ENCODE measurements at regions not wholly inside any gene's neighbourhood (a gene's known extent, or its start where the extent isn't known, plus 50 kb on each side); places are given as distances from the start of the nearest gene placed in this dataset.

DNA sequence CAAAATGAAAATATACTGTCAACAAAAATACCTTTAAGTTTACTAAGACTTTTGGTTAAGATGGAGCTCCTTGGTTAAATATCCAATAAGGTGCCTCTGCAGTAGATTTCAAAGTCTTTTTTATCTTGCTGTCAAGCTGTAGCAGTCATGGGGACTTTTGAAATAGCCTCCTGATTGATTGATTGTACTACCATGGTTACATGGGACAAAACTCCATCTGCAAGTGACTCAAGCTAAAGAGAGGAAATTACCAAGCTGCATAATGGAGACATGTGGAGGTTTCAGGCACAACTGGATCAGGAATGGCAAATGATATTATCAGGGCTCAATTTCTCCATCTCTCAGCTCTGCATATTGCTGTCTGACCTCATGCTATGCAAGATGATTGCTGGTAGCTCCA is 73.4 kb upstream of the ST8SIA3 start:
- H3K27ac ChIP-seq (ENCODE audit: insufficient read depth, low read length): no peak overlapping the region
- TF ChIP-seq EZH2 (IDR thresholded peaks at IDR 0.05; ENCODE audit: low read length, missing control alignments): no peak
- no peak overlapping the region for H2AFZ ChIP-seq (ENCODE audit: low read length)
- H3K4me3 ChIP-seq (replicated peaks in 1 of 4; ENCODE audit: control extremely low read depth in 1 of 4, insufficient read depth in 1 of 4, low read depth in 3 of 4, low read length in 4 of 4): no peak overlapping the region
- no peaks in the 10 kb centered on the region for H3K4me1 ChIP-seq (ENCODE audit: control insufficient read depth, extremely low read depth, insufficient read depth, low read length)
- H3K36me3 ChIP-seq (ENCODE audit: control insufficient read depth, insufficient read depth, low read length): no peaks in the 10 kb centered on the region
- H3K9ac ChIP-seq (ENCODE audit: insufficient read depth, low read length): no peak overlapping the region
- no peaks in the 10 kb centered on the region for H3K79me2 ChIP-seq (ENCODE audit: control insufficient read depth, insufficient read depth, low read length)
- no peak overlapping the region for H3K4me2 ChIP-seq (ENCODE audit: extremely low read depth, insufficient read depth, low read length)
- DNase-seq (ENCODE audit: low read depth in 2 of 2): no peak
- H4K20me1 ChIP-seq (ENCODE audit: control insufficient read depth, extremely low read depth, insufficient read depth, low read length): no peaks in the 10 kb centered on the region
- no peaks in the 10 kb centered on the region for H3K9me3 ChIP-seq (ENCODE audit: control insufficient read depth, insufficient read depth, low read depth, low read length)
- H3K27me3 ChIP-seq (ENCODE audit: control insufficient read depth, insufficient read depth, low read length): no peaks in the 10 kb centered on the region

DNA sequence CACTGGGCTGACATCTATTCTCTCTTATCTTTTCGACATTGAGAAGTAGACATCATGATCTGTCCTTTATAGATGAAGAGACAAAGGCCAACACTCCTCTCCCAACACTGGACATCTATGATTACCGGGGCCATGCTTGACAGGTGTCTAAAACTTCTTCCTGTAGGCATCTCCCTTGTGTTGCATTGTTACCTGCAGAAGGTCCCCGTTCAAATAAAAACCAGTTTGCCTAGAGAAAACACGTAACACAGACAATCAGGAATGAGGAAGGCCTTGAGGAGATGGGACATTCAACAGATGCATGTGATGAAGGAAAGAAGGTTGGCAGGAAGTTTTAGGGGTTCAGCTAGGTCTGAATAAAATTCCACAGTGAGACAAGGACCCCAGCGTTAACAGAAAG is 70.8 kb upstream of the ST8SIA3 start:
- H3K4me1 ChIP-seq (ENCODE audit: control insufficient read depth, extremely low read depth, insufficient read depth, low read length): no peaks in the 10 kb centered on the region
- no peak for DNase-seq (ENCODE audit: low read depth in 2 of 2)

DNA sequence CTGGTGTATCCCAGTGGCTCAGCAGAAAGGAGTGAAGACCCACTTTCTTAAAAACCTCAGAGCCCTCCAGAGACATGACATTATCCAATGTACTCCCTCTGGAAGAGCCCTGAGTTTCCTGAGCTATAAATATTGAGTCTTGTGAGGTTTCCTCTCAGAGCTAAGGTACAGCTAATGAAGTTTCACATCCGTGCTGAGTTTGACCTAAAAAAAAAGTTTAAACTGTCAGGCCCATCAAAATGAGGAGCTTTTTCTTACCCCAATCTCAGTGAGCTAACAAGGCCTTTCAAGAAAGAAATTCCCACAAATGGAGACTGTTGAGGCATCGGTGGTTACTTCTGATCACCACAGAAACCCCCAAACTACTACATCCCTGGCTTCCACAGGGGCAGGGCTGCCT is 65.4 kb upstream of the ST8SIA3 start:
- no peaks in the 10 kb centered on the region for H3K4me1 ChIP-seq (ENCODE audit: control insufficient read depth, extremely low read depth, insufficient read depth, low read length)
- no peak overlapping the region for H3K4me2 ChIP-seq (ENCODE audit: extremely low read depth, insufficient read depth, low read length)
- H3K79me2 ChIP-seq (ENCODE audit: control insufficient read depth, insufficient read depth, low read length): no peaks in the 10 kb centered on the region
- H3K4me3 ChIP-seq (replicated peaks in 1 of 4; ENCODE audit: control extremely low read depth in 1 of 4, insufficient read depth in 1 of 4, low read depth in 3 of 4, low read length in 4 of 4): no peak overlapping the region
- H3K27me3 ChIP-seq (ENCODE audit: control insufficient read depth, insufficient read depth, low read length): no peaks in the 10 kb centered on the region
- no peaks in the 10 kb centered on the region for H3K36me3 ChIP-seq (ENCODE audit: control insufficient read depth, insufficient read depth, low read length)
- H3K9ac ChIP-seq (ENCODE audit: insufficient read depth, low read length): no peak overlapping the region
- TF ChIP-seq, protein P1, sequence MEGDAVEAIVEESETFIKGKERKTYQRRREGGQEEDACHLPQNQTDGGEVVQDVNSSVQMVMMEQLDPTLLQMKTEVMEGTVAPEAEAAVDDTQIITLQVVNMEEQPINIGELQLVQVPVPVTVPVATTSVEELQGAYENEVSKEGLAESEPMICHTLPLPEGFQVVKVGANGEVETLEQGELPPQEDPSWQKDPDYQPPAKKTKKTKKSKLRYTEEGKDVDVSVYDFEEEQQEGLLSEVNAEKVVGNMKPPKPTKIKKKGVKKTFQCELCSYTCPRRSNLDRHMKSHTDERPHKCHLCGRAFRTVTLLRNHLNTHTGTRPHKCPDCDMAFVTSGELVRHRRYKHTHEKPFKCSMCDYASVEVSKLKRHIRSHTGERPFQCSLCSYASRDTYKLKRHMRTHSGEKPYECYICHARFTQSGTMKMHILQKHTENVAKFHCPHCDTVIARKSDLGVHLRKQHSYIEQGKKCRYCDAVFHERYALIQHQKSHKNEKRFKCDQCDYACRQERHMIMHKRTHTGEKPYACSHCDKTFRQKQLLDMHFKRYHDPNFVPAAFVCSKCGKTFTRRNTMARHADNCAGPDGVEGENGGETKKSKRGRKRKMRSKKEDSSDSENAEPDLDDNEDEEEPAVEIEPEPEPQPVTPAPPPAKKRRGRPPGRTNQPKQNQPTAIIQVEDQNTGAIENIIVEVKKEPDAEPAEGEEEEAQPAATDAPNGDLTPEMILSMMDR (conservative IDR thresholded peaks at IDR 0.05 in 1 of 2, IDR thresholded peaks at IDR 0.05 in 1 of 2; ENCODE audit: low read depth in 1 of 2, low read length in 2 of 2): no peak
- no peak for TF ChIP-seq EZH2 (IDR thresholded peaks at IDR 0.05; ENCODE audit: low read length, missing control alignments)
- no peak overlapping the region for H2AFZ ChIP-seq (ENCODE audit: low read length)
- no peaks in the 10 kb centered on the region for H3K9me3 ChIP-seq (ENCODE audit: control insufficient read depth, insufficient read depth, low read depth, low read length)
- H4K20me1 ChIP-seq (ENCODE audit: control insufficient read depth, extremely low read depth, insufficient read depth, low read length): no peaks in the 10 kb centered on the region
- DNase-seq (ENCODE audit: low read depth in 2 of 2): no peak
- no peak overlapping the region for H3K27ac ChIP-seq (ENCODE audit: insufficient read depth, low read length)

More for the DNA sequence above, 70.8 kb upstream of the ST8SIA3 start:
- no peak overlapping the region for H3K4me3 ChIP-seq (replicated peaks in 1 of 4; ENCODE audit: control extremely low read depth in 1 of 4, insufficient read depth in 1 of 4, low read depth in 3 of 4, low read length in 4 of 4)
- H3K9me3 ChIP-seq (ENCODE audit: control insufficient read depth, insufficient read depth, low read depth, low read length): no peaks in the 10 kb centered on the region
- H3K79me2 ChIP-seq (ENCODE audit: control insufficient read depth, insufficient read depth, low read length): no peaks in the 10 kb centered on the region
- H2AFZ ChIP-seq (ENCODE audit: low read length): no peak overlapping the region
- no peak overlapping the region for H3K9ac ChIP-seq (ENCODE audit: insufficient read depth, low read length)
- H3K27ac ChIP-seq (ENCODE audit: insufficient read depth, low read length): no peak overlapping the region
- no peaks in the 10 kb centered on the region for H3K36me3 ChIP-seq (ENCODE audit: control insufficient read depth, insufficient read depth, low read length)
- no peak overlapping the region for H3K4me2 ChIP-seq (ENCODE audit: extremely low read depth, insufficient read depth, low read length)
- TF ChIP-seq, protein P1 (conservative IDR thresholded peaks at IDR 0.05 in 1 of 2, IDR thresholded peaks at IDR 0.05 in 1 of 2; ENCODE audit: low read depth in 1 of 2, low read length in 2 of 2): no peak
- TF ChIP-seq EZH2 (IDR thresholded peaks at IDR 0.05; ENCODE audit: low read length, missing control alignments): no peak
- H3K27me3 ChIP-seq (ENCODE audit: control insufficient read depth, insufficient read depth, low read length): no peaks in the 10 kb centered on the region
- H4K20me1 ChIP-seq (ENCODE audit: control insufficient read depth, extremely low read depth, insufficient read depth, low read length): no peaks in the 10 kb centered on the region
